ENCODE measurements at regions not wholly inside any gene's neighbourhood (a gene's known extent, or its start where the extent isn't known, plus 50 kb on each side); places are given as distances from the start of the nearest gene placed in this dataset.

- WGBS, 2 donors: 65 to 69% methylated on average over 15 of the region's 15 CpGs
- TF ChIP-seq POLR2A (IDR thresholded peaks at IDR 0.05) (no peak), CTCF (IDR thresholded peaks at IDR 0.05) (no peak)
- Histone ChIP-seq H3K4me3 (no peak overlapping the region), H3K4me1 (no peaks in the 10 kb centered on the region), H3K27me3 (no peaks in the 10 kb centered on the region), H3K27ac (no peak overlapping the region), H3K36me3 (ENCODE audit: low read depth, missing control alignments) (no peaks in the 10 kb centered on the region), H3K9me3 (no peaks in the 10 kb centered on the region)
- intact Hi-C loops (cut with DNase I; ENCODE audit: low total_unique reads): no loop called here
- DNase-seq: no peak
These were observed 660.4 kb upstream of the SALL3 start for GRCh38 chr18:78319264-78319663.

- TF ChIP-seq POLR2A (IDR thresholded peaks at IDR 0.05): no peak
- TF ChIP-seq CTCF (IDR thresholded peaks at IDR 0.05): no peak
- Histone ChIP-seq H3K4me3 (no peak overlapping the region), H3K27me3 (no peaks in the 10 kb centered on the region), H3K36me3 (ENCODE audit: low read depth, missing control alignments) (no peaks in the 10 kb centered on the region), H3K9me3 (no peaks in the 10 kb centered on the region), H3K4me1 (no peaks in the 10 kb centered on the region), H3K27ac (no peak overlapping the region)
- intact Hi-C loops (cut with DNase I; ENCODE audit: low total_unique reads): no loop called here
- DNase-seq: no peak
- 47 to 54% methylated on average over 10 of the region's 10 CpGs for WGBS, 2 donors
These were observed 659.7 kb upstream of the SALL3 start for GRCh38 chr18:78319961-78320360.

DNA sequence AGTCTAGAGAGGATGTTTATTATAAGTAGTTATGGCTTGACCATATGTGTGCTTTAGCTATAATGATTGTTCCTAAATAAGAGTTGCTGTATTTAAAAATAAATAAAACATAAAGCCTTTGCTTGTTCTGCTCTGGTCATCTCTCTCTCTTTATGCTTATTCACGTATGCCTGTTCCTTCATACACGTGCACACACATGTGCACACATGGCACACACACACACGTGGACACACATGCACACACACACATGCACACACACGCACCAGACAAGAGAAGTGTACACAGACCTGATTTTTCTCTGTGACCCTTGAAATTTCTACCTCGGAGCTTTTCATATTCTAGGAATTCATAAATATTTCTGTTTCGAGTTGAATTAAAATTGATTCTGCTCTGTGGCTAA, 658.2 kb upstream of the SALL3 start:
- H3K9me3 ChIP-seq: no peaks in the 10 kb centered on the region
- H3K4me1 ChIP-seq: no peaks in the 10 kb centered on the region
- 78 to 89% methylated on average over 6 of the region's 6 CpGs for WGBS, 2 donors
- H3K27ac ChIP-seq: no peak overlapping the region
- intact Hi-C loops (cut with DNase I; ENCODE audit: low total_unique reads): no loop called here
- no peaks in the 10 kb centered on the region for H3K36me3 ChIP-seq (ENCODE audit: low read depth, missing control alignments)
- TF ChIP-seq POLR2A (IDR thresholded peaks at IDR 0.05) (no peak), CTCF (IDR thresholded peaks at IDR 0.05) (no peak)
- no peak for DNase-seq
- H3K27me3 ChIP-seq: no peaks in the 10 kb centered on the region
- H3K4me3 ChIP-seq: no peak overlapping the region

DNA sequence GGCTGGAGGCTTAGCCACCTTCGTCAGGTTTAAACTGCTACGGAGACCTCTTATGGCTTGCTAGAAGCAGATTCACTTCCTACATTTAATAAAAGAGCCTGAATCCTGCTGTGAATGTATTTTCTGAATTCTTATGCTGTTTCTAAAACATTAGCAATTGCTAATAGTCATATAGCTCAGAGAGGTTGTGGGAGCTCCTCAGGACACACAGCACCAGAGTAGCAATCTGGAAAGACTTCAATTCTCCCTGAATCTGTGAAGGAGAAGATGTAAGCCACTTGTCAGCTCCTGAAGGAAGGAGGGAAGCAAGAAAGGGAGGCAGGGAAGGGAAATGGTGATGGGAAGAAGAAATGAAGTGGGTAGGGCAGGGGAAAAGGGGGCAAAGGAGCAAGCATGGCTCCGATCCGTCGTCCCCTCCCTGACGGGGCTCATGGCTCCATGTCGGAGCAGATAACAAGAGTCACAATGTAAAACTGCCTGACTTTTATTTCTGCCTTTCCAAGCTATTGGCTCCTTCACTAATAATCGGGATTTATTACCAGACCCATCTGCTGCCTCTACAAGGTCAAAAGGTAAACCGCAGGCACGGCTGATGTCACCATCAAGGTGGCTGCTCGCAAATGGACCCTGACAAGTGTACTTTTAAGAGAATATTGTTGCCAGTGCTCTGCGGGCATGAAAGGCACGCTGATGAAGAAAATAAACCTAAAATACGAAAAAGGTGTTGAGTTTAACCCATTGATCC, 656.0 kb upstream of the SALL3 start:
- WGBS, 2 donors: 74 to 77% methylated on average over 14 of the region's 14 CpGs
- TF ChIP-seq CTCF (IDR thresholded peaks at IDR 0.05): no peak
- TF ChIP-seq POLR2A (IDR thresholded peaks at IDR 0.05): no peak

GRCh38 chr18:78327643-78328042, 652.0 kb upstream of the SALL3 start:
- no peak overlapping the region for H3K4me3 ChIP-seq
- H3K27me3 ChIP-seq: no peaks in the 10 kb centered on the region
- H3K36me3 ChIP-seq (ENCODE audit: low read depth, missing control alignments): no peaks in the 10 kb centered on the region
- intact Hi-C loops (cut with DNase I; ENCODE audit: low total_unique reads): no loop called here
- no peaks in the 10 kb centered on the region for H3K4me1 ChIP-seq
- no peaks in the 10 kb centered on the region for H3K9me3 ChIP-seq
- TF ChIP-seq POLR2A (IDR thresholded peaks at IDR 0.05) (no peak), CTCF (IDR thresholded peaks at IDR 0.05) (no peak)
- H3K27ac ChIP-seq: no peak overlapping the region
- WGBS, 2 donors: 82 to 88% methylated on average over 8 of the region's 8 CpGs
- no peak for DNase-seq

More for the DNA sequence above, 656.0 kb upstream of the SALL3 start:
- Histone ChIP-seq H3K4me1 (no peaks in the 10 kb centered on the region), H3K27ac (no peak overlapping the region), H3K9me3 (no peaks in the 10 kb centered on the region), H3K36me3 (ENCODE audit: low read depth, missing control alignments) (no peaks in the 10 kb centered on the region), H3K27me3 (no peaks in the 10 kb centered on the region), H3K4me3 (no peak overlapping the region)
- DNase-seq: no peak
- intact Hi-C loops (cut with DNase I; ENCODE audit: low total_unique reads): no loop called here
